Stimulated activated CD8-positive, alpha-beta memory T cell treated with anti-CD3 and anti-CD28 coated beads, Interleukin-12 subunit alpha, Interleukin-12 subunit beta, amount 100 ng/mL, for 24 hours (primary cell): ENCODE measurements at regions not wholly inside any gene's neighbourhood (a gene's known extent, or its start where the extent isn't known, plus 50 kb on each side); places are given as distances from the start of the nearest gene placed in this dataset.
"Not testable (repeated sequence)": the region's sequence is repeated elsewhere in the genome, so short reads cannot be mapped to it uniquely, and the experiment has no call there.

ENCODE experiments used
- DNase-seq: peaks from one replicate; pipeline ENCODE4 v3.0.0-alpha.2; 2020; ENCODE audit errors: extremely low read depth

GRCh38 chr15:31487811-31488436 lies 161.3 kb downstream of the KLF13 start:
- DNase-seq, result no peak

DNA sequence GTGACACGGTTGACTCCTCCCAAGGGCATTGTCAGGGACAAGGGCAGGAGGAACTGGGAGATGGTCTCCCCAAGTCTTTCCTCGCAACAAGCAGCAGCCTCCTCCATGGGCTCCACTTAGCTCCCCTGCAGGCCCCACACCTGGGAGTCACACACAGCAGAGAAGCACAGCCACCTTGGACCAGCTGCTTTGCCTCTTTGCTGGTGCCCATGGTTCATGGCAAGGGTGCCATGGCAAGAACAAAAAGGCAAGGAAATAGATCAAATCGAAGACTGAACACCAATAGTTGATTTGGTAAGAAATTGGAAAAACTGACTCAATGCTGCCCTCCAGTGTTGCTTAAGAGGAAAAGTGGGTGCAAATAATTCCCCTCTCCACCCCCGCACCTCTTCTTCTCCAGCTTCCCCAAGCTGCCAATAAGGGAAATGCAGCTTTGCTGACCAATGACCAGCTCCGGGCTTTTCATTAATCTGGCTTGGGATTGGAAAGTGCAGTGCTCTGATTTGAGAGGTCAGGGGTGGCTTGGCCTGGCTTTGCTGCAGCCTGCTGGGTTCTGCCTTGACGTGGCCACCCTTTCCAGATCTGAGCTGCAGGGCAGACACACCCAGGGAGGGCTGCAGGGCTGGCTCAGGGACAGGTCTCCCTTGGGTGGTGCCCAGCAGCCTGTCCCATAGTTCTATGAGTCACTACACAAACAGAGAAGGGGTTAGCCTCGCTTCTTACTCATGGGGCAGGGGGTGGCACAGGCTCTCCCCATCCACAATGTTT lies 162.0 kb downstream of the KLF13 start:
- DNase-seq, result no peak

GRCh38 chr15:31489281-31489680 lies 162.6 kb downstream of the KLF13 start:
- no peak for DNase-seq

DNA sequence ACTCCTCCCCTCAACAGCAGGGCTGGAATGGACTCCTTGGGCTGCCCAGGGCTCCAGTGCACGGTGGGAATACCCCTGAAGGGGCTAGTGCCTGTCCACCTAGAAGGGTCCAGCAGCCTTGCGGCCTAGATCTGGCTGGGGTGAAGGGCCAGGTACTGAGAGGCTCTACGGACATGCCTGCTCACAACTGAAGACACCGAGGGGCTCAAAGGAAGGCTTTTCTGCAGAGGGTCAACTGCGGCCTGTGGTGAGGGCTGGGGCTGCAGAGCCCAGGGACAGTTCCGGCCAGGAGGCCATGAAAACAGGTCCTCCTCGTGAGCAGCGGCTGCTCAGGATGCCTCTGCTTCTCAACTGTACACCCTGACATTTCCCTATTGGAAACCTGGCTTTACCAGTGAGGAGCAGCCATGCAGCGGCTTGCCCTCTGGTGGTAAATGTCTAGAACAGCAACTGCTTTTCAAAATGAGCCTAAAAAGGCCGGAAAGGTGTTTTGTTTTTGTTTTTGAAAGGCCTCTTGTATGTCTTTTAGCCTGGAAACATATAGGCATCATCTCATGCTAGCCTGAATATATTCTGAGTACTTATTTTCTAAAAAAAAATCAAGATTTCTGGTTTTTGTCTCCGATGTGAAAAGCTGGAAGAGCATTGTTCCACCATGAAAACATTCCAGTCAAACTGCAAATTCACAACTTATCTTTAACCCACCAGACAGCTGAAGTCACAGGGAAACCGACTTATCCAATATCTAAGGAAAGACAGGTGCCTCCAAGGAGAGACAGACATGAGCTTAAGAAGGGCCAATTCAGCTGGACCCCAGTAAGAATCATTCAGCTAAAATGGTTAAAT lies 163.4 kb downstream of the KLF13 start:
- DNase-seq, result no peak

DNA sequence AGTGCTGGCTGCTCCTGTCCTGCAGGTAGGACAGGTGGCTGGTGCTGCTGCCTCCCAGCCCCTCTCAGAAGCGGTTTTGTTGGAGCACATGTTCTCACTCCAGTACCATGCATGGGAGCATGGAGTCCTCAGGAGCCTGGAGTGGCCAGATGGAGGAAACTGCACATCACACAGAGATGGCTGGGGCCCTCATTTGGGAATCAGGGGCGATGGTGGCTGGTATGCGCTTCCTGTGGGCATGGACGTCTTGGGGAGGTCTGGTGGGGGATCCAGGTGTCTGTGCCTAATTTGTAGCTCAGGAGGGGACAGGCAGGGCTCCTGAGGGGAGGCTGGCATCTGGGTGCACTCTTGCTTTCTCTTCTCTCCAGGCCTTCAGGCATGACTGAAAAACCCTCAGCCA lies 168.2 kb downstream of the KLF13 start:
- no peak for DNase-seq

- DNase-seq, result no peak
Measured at GRCh38 chr15:31495281-31495680, 168.6 kb downstream of the KLF13 start.

DNA sequence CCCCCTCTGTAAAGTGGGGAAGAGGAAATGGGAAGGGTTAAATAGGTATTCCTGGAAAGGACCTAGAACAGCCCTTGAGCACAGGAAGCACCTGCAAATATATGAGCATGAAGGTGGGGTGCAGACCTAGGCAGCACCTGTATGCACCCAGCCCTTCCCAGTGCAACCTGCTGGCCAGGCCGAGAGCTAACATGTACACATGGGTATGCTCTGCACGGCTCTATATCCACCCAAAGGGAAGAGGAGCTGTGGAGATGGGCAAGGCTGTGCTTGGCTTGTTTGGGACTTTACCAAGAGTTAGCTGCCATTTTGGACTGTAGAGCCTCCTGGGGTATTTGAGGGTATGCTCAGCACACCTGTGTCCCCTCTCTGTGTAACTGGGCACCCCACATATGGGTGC lies 171.2 kb downstream of the KLF13 start:
- no peak for DNase-seq

GRCh38 chr15:31498329-31498728 lies 171.7 kb downstream of the KLF13 start:
- DNase-seq, result no peak

DNA sequence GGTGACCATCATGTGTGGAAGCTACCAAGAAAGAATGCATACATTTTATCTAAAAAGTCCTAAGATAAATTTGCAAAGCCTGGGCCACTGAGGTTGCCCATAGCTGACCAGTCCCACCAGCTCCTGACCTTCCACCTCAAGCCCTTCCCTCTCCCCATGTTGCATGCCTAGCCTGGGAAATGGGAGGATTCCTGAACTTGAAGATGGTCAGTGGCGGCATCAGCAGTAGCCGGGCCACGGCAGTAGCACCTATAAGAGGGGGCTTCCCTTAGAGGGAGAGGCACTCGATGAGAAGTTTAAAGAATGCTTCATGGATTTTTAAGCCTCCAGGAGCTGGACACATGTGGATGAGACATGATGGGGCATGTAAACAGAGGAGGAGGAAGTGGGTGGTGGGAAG lies 172.1 kb downstream of the KLF13 start:
- DNase-seq, result no peak

- no peak for DNase-seq
Measured at GRCh38 chr15:31499236-31499952, 172.8 kb downstream of the KLF13 start.

DNA sequence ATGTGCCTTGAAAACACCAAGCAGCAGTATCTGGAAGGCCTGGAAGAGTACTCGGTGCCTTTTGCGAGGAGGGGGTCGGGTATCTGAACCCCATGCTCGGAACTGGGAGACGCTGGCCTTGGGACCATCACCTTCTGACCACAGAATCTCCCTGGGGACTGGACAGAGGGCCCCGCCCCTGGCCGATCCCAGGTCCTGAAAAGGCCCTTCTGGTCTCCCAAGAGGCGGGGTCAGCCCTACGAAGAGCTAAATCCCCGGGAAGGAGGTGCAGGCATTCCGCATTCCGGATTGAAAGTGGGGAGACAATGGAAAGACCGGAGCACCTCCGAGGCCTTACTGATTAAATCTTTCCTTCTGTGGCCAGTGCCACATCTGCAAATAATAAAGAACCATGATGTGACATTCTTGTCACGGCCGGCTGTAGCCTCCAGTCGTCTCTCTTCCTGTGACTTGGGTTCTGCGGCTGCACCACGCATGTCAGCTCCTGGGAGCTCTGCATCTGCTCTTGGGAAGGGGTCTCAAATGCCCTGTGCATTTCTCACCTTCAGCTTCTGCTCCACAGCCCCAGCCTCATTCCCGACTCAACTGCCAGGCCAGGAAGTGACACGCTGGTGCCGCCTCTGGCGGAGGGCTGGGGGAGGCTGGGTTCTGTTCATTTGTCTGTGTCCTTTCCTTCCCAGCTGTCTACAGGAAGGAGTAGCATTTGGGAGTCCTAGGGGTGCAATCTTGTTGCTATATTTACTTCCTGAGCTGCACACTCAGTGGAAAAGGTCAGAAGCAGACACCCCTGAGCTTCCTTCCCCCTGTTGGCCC lies 173.5 kb downstream of the KLF13 start:
- no peak for DNase-seq

DNA sequence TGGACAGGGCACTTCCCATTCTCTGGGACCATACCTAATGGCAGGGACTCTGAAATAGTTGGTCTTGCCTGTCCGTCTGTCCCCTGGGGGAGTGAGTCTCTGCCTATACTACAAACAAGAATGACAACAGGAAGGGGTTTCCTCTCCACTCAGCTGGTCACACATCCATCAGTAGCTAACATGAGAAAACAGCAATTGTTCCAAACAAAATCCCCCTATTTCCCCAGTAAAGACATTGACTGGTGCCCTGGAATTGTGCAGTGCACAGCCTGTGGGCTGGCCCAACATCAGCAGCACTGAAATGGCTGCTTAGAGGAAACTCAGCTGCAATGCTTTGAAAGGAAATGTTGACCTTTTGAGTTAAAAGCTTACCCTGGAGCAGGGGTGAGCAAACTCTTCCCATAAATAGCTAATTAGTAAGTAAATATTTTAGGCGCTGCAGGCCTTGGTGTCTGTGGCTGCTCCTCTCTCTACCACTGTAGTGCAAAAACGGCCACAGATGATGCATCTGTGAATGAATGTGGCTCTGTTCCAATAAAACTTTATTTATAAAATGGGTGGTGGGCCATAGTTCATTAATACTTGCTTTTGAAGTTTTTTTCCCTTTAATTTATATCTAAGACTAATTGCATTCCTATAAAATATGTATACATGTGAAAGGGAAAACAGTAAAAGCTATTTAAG lies 174.3 kb downstream of the KLF13 start:
- no peak for DNase-seq

DNA sequence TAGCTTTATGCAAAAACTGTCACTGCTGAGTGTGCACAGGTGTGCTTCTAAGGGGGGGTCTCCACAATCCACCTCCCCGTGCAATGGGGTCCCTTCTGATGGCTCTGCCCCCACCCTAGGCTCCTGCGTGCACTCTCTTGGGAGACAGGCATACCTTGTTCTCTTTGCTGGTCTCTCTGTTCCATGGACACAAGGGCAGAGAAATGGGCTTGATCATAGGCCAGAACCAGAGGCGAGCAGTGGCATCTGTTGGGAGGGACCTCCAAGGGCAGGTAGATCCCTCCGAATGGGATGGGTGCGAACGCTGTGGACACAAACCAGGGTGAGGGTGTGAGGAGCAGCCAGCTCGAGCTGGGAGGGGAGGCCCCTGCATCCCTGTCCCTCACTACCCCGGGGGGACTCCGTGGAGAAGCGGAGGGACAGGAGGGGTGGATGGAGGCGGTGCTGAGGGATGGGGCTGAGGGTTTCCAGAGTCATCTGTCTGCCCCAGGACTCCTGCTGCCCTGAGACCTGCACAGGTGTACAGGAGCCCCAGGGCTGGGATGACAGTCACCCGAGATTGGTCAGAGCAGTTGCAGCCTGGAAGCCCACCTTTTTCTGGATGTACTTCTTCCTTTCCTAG lies 175.0 kb downstream of the KLF13 start:
- DNase-seq, result no peak

DNA sequence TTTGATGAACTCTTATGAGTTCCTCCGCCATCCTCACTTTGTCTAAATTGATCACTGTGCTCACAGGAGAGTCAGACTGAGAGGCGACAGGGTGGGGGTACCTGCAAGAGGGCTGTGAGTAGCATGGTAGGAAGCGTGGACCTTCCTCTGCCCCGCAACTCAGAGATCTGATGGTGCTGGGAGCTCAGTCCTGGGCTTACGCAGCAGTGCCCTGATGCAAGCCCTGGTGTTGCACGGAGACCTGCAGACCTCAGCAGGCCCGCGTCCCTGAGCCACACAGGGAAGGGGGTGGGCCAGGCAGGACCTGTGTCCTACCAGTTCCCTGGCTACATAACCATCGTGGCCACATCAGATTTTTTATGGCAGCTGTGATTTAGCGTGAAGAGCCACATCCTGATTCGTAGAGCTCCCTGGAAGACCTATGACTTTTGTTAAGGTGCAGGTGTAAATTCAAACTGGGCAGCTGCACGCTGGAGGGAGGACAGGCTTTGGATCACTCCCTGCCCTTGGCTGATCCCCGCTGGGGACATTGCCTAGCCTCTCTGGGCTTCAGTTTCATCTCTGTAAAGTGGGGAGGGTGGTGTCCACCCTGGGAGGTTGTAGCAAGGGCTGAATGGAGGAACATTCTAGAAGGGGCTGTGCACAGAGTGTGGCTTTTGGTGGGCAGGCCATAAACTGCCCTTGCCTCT lies 176.1 kb downstream of the KLF13 start:
- DNase-seq, result no peak

DNA sequence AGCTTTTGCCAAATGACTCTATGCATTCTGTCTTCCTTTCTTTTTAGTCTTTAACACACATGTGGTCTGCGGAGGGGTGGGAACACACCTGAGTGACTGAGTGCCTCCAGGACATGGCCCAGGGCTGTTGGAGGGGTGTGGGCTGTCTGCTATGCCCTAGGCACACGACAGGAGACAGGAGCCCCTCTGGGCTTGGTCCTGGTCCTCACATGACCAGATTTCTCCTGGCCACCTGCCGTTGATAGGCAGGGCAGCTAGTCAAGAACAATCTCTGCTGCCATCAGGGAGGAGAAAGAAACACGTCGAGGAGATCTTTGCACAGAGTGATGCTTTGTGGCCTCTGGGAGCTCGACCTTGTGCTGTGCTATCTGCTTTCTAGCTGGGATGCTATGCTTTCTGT lies 176.6 kb downstream of the KLF13 start:
- no peak for DNase-seq

DNA sequence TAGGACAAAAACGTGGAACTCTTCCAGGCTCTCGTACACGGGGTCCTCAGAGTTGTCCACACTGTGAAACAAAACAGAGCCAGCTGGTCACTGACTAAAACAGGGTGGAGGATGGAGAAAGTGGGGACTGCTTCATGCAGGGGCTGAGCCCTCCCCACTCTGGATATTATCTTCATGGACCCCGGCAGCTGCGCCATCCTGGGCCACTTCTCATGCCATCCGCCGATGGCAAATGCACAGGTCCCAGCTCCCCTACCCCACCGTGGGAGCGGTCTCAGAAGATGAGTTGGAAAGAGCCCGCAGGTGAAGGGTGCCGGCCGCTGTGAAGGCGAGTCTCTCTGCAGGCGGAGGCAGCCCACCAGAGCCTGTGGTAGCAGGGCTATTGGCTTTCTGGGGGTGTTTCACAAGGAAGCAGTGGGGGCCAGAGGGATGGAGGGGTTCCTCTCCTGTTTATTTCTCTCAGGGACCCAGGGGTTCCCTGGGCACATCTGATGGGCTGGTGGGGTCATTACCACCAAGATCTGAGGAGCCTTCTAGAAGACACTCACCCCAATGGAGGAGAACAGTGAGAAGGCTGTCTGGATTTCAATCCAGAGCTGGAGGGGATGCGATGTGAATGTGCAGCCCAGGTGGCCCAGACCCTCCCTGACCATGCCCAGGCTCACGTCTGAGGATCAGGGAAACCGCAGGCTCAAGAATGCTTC lies 177.3 kb downstream of the KLF13 start:
- no peak for DNase-seq

GRCh38 chr15:31504462-31504839 lies 177.8 kb downstream of the KLF13 start:
- no peak for DNase-seq

GRCh38 chr15:31507573-31507972 lies 180.9 kb downstream of the KLF13 start:
- not testable (repeated sequence) for DNase-seq

- DNase-seq, result no peak
Measured at GRCh38 chr15:31508656-31509055, 182.0 kb downstream of the KLF13 start.
